T-cell (primary cell): ENCODE measurements at regions not wholly inside any gene's neighbourhood (a gene's known extent, or its start where the extent isn't known, plus 50 kb on each side); places are given as distances from the start of the nearest gene placed in this dataset.

Experiments used
- ATAC-seq, 4 experiments: fragments of 200-7000 bp in 3 of 4; fragments of 150-1000 bp in 1 of 4; cut with Tn5 transposase; replicated peaks in 1 of 4; 1 replicate in 3 of 4; 2 replicates in 1 of 4; pipeline ENCODE4 v1.10.0; 2021; ENCODE audit warnings: moderate library complexity in 3 of 4, mild to moderate bottlenecking in 2 of 4, moderate number of reproducible peaks in 1 of 4
- CTCF ChIA-PET, 2 donors: fragments of 300-600 bp; sonication (Branson Sonifier 250); formaldehyde crosslinking; loops; one replicate each; lab custom pipeline; 2022; ENCODE audit warnings: antibody characterized with exemption in 2 of 2; lab: Charles Lee
- POLR2A ChIA-PET, 2 donors: fragments of 300-600 bp; sonication (Branson Sonifier 250); formaldehyde crosslinking; loops; one replicate each; lab custom pipeline; 2022; ENCODE audit warnings: antibody characterized with exemption in 2 of 2; lab: Charles Lee
- DNase-seq, 35 experiments: peaks; one replicate each; pipeline versions ENCODE4 v3.0.0 to v3.0.0-alpha.2; 2013 to 2023
- H3K27ac ChIP-seq: one replicate; pipeline ENCODE4 v1.5.1; 2013; ENCODE audit warnings: low read length
- H3K27me3 ChIP-seq, 2 experiments: replicated peaks in 1 of 2; 1 replicate in 1 of 2; 2 replicates in 1 of 2; pipeline versions ENCODE4 v1.6.1 to v1.7.0; 2013; ENCODE audit warnings: low read length in 1 of 2, mixed read lengths in 1 of 2; ENCODE audit not compliant: control insufficient read depth in 2 of 2, insufficient read depth in 2 of 2; ENCODE audit errors: extremely low read depth in 1 of 2
- H3K36me3 ChIP-seq, 2 donors: 1 replicate in 1 of 2; 2 replicates in 1 of 2; pipeline versions ENCODE4 v1.6.1 to v1.7.0; 2013; ENCODE audit warnings: low read length in 1 of 2; ENCODE audit not compliant: control insufficient read depth in 2 of 2, insufficient read depth in 1 of 2; ENCODE audit errors: extremely low read depth in 1 of 2
- H3K4me1 ChIP-seq, 2 experiments: 1 replicate in 1 of 2; 2 replicates in 1 of 2; pipeline versions ENCODE4 v1.6.1 to v1.7.0; 2013; ENCODE audit warnings: low read length in 2 of 2, mixed read lengths in 1 of 2; ENCODE audit not compliant: insufficient read depth in 2 of 2, control insufficient read depth in 1 of 2; ENCODE audit errors: extremely low read depth in 1 of 2
- H3K4me3 ChIP-seq, 2 donors: 1 replicate in 1 of 2; 2 replicates in 1 of 2; pipeline versions ENCODE4 v1.5.1 to v1.7.0; 2013; ENCODE audit warnings: mild to moderate bottlenecking in 2 of 2, low read length in 1 of 2, moderate library complexity in 1 of 2; ENCODE audit not compliant: control insufficient read depth in 1 of 2; ENCODE audit errors: extremely low read depth in 1 of 2
- H3K9me3 ChIP-seq: 2 replicates; pipeline ENCODE4 v1.7.0; 2013
- H3K27ac Mint-ChIP-seq, 2 donors: one replicate each; pipeline ENCODE4 v1.8.0; 2020 to 2021; ENCODE audit warnings: mild to moderate bottlenecking in 2 of 2, mixed read lengths in 2 of 2
- H3K27me3 Mint-ChIP-seq, 2 donors: one replicate each; pipeline ENCODE4 v1.8.0; 2021 to 2022; ENCODE audit warnings: mixed read lengths in 2 of 2
- H3K36me3 Mint-ChIP-seq: one replicate; pipeline ENCODE4 v1.8.0; 2021; ENCODE audit warnings: mixed read lengths
- H3K4me1 Mint-ChIP-seq, 3 donors: one replicate each; pipeline ENCODE4 v1.8.0; 2020 to 2022; ENCODE audit warnings: mixed read lengths in 3 of 3, mild to moderate bottlenecking in 1 of 3
- H3K4me3 Mint-ChIP-seq, 3 donors: one replicate each; pipeline ENCODE4 v1.8.0; 2020 to 2022; ENCODE audit warnings: mild to moderate bottlenecking in 3 of 3, mixed read lengths in 3 of 3, moderate library complexity in 3 of 3
- H3K9me3 Mint-ChIP-seq, 3 donors: one replicate each; pipeline ENCODE4 v1.8.0; 2020 to 2022; ENCODE audit warnings: mixed read lengths in 3 of 3
- WGBS: methylation state at CpG from one replicate; pipeline ENCODE4 v1.1.5; 2013; ENCODE audit warnings: missing lambda C conversion rate; ENCODE audit not compliant: insufficient coverage; 5-methylcytosine and 5-hydroxymethylcytosine counted together

DNA sequence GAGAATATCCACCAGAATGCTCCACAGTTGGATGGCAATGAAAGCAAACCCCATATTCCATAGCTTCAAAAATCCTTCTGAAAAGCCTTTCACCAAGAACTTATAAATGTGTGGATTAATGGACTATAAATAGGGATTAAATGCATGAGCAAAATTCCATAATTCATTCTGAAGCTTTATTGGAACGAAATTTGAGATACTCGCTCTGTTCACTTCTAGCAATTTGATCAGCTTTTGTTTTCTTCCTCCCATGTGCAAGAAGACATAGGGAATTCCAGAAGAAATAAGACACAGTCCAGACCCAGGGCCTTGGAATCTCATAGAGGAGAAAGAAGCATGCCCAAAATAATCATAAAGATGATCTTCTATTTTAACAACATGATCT lies 285.9 kb upstream of the TMPO start:
- Histone ChIP-seq H3K9me3 (no peaks in the 10 kb centered on the region), H3K4me3 (no peak overlapping the region), H3K36me3 (no peaks in the 10 kb centered on the region), H3K4me1 (no peaks in the 10 kb centered on the region), H3K27ac (no peak overlapping the region), H3K27me3 (no peaks in the 10 kb centered on the region)
- no peak overlapping the region for H3K4me3 Mint-ChIP-seq
- H3K4me1 Mint-ChIP-seq, result no peaks in the 10 kb centered on the region
- H3K9me3 Mint-ChIP-seq, result peaks cover 2 to 6% (median 4%) of the 10 kb centered on the region in 3 donors
- DNase-seq (no peak), ATAC-seq (no peak)
- no CpG with 5 or more reads among the region's 2 CpGs for WGBS
- no peak overlapping the region for H3K27ac Mint-ChIP-seq
- ChIA-PET CTCF (no interaction called here), POLR2A (no interaction called here)
- H3K36me3 Mint-ChIP-seq, result no peaks in the 10 kb centered on the region
- H3K27me3 Mint-ChIP-seq, result peaks cover 2 to 12% of the 10 kb centered on the region in 2 donors

DNA sequence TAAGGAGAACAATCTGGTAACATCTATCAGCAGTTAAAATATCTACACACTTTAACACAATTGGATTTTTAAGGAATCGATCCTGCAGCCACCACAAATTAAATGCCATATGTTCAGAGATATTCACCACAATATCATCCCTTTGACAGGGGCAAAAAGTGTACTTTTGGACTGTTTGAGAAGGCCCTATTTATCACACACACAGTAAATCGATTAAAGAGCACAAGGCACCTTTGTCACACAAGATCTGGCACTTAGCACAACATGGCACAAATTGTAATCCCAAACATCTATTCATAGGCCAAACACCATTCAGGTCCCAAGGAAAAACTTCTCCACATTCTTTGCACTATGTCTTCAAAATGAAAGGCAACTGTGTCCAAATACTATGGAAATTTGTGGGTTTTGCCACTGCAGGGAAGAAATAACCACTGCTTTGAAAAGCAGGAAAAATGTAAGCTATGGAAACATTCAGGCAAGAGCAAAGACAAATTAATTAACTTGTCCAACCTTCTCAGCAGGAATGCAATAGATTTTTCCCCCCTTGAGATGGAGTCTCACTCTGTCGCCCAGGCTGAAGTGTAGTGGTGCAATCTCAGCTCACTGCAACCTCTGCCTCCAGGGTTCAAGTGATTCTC lies 282.5 kb upstream of the TMPO start:
- Mint-ChIP-seq H3K9me3 (peaks cover 0 to 3% (median 0%) of the 10 kb centered on the region in 3 donors), H3K27ac (no peak overlapping the region), H3K27me3 (peaks cover 0 to 4% of the 10 kb centered on the region in 2 donors), H3K36me3 (no peaks in the 10 kb centered on the region), H3K4me1 (no peaks in the 10 kb centered on the region), H3K4me3 (no peak overlapping the region)
- DNase-seq, result no peak
- POLR2A ChIA-PET, result no interaction called here
- no peaks in the 10 kb centered on the region for H3K4me1 ChIP-seq
- peaks cover 0 to 3% of the 10 kb centered on the region in 2 experiments for H3K27me3 ChIP-seq
- no peak for ATAC-seq
- H3K9me3 ChIP-seq, result no peaks in the 10 kb centered on the region
- no peaks in the 10 kb centered on the region for H3K36me3 ChIP-seq
- WGBS, result 69% methylated on average over 2 of the region's 3 CpGs
- H3K27ac ChIP-seq, result no peak overlapping the region
- CTCF ChIA-PET, result no interaction called here
- no peak overlapping the region for H3K4me3 ChIP-seq

DNA sequence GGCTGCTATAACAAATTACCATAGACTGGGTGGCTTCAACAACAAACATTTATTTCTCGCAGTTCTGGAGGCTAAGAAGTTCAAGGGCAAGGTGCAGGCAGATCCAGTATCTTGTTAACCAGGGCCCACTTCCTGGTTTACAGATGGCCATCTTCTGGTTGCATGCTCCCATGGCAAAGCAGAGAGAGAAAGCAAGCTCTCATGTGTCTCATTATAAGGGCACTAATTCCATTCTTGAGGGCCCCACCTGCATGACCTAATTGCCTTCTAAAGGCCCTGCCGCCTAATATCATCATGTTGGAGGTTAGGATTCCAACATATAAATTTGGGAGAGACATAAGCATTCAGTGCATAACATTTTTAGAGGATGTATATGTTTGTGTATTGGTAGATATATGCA lies 280.1 kb upstream of the TMPO start:
- H3K27me3 ChIP-seq, result peaks cover 0 to 3% of the 10 kb centered on the region in 2 experiments
- Mint-ChIP-seq H3K4me1 (no peaks in the 10 kb centered on the region), H3K4me3 (no peak overlapping the region), H3K9me3 (peaks cover 0 to 3% (median 0%) of the 10 kb centered on the region in 3 donors), H3K27me3 (peaks cover 5 to 8% of the 10 kb centered on the region in 2 donors), H3K36me3 (no peaks in the 10 kb centered on the region), H3K27ac (no peak overlapping the region)
- POLR2A ChIA-PET, result no interaction called here
- ATAC-seq (no peak), DNase-seq (no peak)
- CTCF ChIA-PET, result no interaction called here
- H3K9me3 ChIP-seq, result no peaks in the 10 kb centered on the region
- no peak overlapping the region for H3K27ac ChIP-seq
- H3K4me3 ChIP-seq, result no peak overlapping the region
- H3K4me1 ChIP-seq, result no peaks in the 10 kb centered on the region
- 75% methylated on average over 1 of the region's 2 CpGs for WGBS
- H3K36me3 ChIP-seq, result no peaks in the 10 kb centered on the region

DNA sequence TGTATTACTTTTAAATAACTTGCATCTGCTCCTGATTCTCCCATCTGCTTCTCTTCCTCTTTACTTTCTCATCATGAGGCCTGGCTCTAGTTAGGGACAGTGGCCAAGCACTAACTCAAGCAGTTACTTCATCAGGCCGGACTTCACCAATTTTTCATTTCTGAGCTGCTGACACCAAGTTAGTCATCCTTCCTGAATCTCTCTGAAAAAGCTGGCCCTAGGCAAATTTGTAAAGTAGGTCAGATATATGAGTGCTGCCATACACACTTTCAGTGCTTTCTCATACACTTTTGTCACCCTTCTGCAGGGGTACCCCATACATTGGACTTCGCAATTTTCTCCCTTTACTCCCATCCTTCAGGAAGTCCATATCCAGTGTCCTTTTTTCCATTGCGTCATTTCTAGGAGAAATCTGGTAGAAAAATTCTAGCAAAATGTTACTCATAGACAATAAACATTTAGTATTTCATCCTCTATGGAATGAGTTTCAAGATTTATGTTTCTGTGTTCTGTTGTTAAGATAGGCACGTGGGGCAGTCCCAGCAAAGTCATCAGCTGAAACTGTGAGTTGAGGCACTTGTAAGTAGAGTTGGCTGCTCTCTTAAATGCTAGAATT lies 276.8 kb upstream of the TMPO start:
- H3K4me3 ChIP-seq, result no peak overlapping the region
- WGBS, result 33% methylated on average over 1 of the region's 4 CpGs
- H3K27ac Mint-ChIP-seq, result no peak overlapping the region
- no peaks in the 10 kb centered on the region for H3K36me3 Mint-ChIP-seq
- DNase-seq (no peak), ATAC-seq (no peak)
- ChIA-PET POLR2A (no interaction called here), CTCF (no interaction called here)
- no peaks in the 10 kb centered on the region for H3K36me3 ChIP-seq
- no peaks in the 10 kb centered on the region for H3K9me3 ChIP-seq
- no peaks in the 10 kb centered on the region for H3K4me1 ChIP-seq
- no peak overlapping the region for H3K27ac ChIP-seq
- peaks cover 5 to 8% of the 10 kb centered on the region in 2 donors for H3K27me3 Mint-ChIP-seq
- peaks cover 0 to 8% (median 3%) of the 10 kb centered on the region in 3 donors for H3K9me3 Mint-ChIP-seq
- H3K4me3 Mint-ChIP-seq, result no peak overlapping the region
- H3K27me3 ChIP-seq, result peaks cover 0 to 3% of the 10 kb centered on the region in 2 experiments
- H3K4me1 Mint-ChIP-seq, result no peaks in the 10 kb centered on the region

DNA sequence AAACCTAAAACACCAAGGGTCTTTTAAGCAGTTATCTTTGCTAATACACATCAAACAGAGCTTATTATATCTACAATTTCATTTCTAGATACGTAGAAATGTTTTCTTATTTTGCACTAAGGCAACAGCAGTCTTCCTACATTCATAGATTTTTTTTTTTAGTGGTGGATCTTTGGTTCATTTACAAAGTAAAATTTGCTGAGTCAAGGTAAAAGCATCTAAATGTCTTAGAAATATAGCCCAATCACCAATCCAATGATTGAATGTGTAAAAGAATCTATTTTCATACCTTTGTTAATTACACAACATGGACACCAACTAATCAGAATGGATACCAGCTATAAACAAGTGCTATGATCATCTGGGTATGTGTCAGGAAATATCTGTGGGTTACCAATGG lies 272.2 kb upstream of the TMPO start:
- peaks cover 0 to 5% (median 3%) of the 10 kb centered on the region in 3 donors for H3K9me3 Mint-ChIP-seq
- ChIA-PET POLR2A (no interaction called here), CTCF (no interaction called here)
- H3K27ac Mint-ChIP-seq, result no peak overlapping the region
- H3K27ac ChIP-seq, result no peak overlapping the region
- H3K36me3 Mint-ChIP-seq, result no peaks in the 10 kb centered on the region
- H3K4me3 Mint-ChIP-seq, result no peak overlapping the region
- WGBS, result no CpG with 5 or more reads among the region's 1 CpG
- H3K27me3 Mint-ChIP-seq, result peaks cover 5 to 6% of the 10 kb centered on the region in 2 donors
- ATAC-seq (no peak), DNase-seq (no peak)
- H3K4me1 Mint-ChIP-seq, result no peaks in the 10 kb centered on the region
- no peaks in the 10 kb centered on the region for H3K4me1 ChIP-seq
- H3K9me3 ChIP-seq, result no peaks in the 10 kb centered on the region
- H3K4me3 ChIP-seq, result no peak overlapping the region
- no peaks in the 10 kb centered on the region for H3K27me3 ChIP-seq
- no peaks in the 10 kb centered on the region for H3K36me3 ChIP-seq

DNA sequence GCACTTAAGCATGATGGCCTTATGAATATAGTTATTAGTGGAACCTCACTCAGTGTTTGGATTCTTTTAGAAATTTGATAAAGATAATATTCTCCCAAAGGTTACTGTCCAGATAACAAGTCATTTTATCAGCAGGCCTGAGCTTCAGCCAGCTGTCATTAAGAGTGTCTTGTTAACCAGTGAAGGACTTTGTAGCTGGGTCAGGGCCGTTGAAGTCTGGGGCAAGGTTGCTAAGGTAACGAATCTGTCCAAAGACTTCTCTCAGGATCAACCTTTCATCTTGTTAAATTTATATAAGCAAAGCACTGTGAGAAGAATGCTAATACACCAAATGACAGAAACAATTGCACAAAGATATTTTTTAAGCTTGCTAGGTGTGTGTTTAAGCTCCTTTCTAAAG lies 271.3 kb upstream of the TMPO start:
- no CpG with 5 or more reads among the region's 2 CpGs for WGBS
- H3K9me3 ChIP-seq, result no peaks in the 10 kb centered on the region
- no peaks in the 10 kb centered on the region for H3K27me3 ChIP-seq
- POLR2A ChIA-PET, result interaction anchor here in 1 of 2 donors (0.6 kb wide), 1 partner anchor 487 kb away, joined by 3 read pairs; no protein-coding TSS in a partner anchor
- H3K36me3 ChIP-seq, result no peaks in the 10 kb centered on the region
- no peak for ATAC-seq
- Mint-ChIP-seq H3K27me3 (peaks cover 0 to 5% of the 10 kb centered on the region in 2 donors), H3K9me3 (peaks cover 0 to 5% (median 3%) of the 10 kb centered on the region in 3 donors), H3K4me1 (no peaks in the 10 kb centered on the region), H3K4me3 (no peak overlapping the region), H3K27ac (no peak overlapping the region), H3K36me3 (no peaks in the 10 kb centered on the region)
- DNase-seq, result no peak
- no peaks in the 10 kb centered on the region for H3K4me1 ChIP-seq
- no peak overlapping the region for H3K27ac ChIP-seq
- H3K4me3 ChIP-seq, result no peak overlapping the region
- CTCF ChIA-PET, result no interaction called here
